ENCODE measurements at regions not wholly inside any gene's neighbourhood (a gene's known extent, or its start where the extent isn't known, plus 50 kb on each side); places are given as distances from the start of the nearest gene placed in this dataset.

GRCh38 chr2:126798276-126799140 is 100.2 kb upstream of the TEX51 start:
- ChIA-PET POLR2A (no interaction called here), CTCF (no interaction called here)
- no peak for DNase-seq (ENCODE audit: low read depth, low spot score)
- H3K4me3 ChIP-seq (ENCODE audit: low read depth, low read length): no peak overlapping the region
- TF ChIP-seq, protein P1, sequence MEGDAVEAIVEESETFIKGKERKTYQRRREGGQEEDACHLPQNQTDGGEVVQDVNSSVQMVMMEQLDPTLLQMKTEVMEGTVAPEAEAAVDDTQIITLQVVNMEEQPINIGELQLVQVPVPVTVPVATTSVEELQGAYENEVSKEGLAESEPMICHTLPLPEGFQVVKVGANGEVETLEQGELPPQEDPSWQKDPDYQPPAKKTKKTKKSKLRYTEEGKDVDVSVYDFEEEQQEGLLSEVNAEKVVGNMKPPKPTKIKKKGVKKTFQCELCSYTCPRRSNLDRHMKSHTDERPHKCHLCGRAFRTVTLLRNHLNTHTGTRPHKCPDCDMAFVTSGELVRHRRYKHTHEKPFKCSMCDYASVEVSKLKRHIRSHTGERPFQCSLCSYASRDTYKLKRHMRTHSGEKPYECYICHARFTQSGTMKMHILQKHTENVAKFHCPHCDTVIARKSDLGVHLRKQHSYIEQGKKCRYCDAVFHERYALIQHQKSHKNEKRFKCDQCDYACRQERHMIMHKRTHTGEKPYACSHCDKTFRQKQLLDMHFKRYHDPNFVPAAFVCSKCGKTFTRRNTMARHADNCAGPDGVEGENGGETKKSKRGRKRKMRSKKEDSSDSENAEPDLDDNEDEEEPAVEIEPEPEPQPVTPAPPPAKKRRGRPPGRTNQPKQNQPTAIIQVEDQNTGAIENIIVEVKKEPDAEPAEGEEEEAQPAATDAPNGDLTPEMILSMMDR (IDR thresholded peaks at IDR 0.05; ENCODE audit: insufficient read depth, low read length, missing control alignments): no peak

DNA sequence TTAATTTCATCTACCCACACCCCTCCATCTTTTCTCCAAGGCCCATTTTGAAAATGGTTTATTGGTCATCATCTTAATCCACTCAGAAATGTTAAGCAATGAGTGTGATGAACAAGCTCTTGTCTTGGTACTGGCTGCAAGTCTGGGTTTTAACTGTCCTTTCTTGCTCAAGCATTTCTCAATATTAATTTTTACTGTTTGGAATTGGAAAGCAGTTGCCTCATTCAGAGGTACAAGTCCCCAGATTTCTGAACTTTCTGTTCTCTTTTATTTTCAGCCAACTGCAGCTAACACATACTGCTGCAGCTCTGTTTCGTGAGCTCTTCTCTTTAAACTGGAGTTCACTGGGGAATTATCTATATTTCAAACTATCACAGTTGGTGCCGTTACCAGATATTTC is 99.4 kb upstream of the TEX51 start:
- TF ChIP-seq, protein P1 (IDR thresholded peaks at IDR 0.05; ENCODE audit: insufficient read depth, low read length, missing control alignments): no peak
- POLR2A ChIA-PET: no interaction called here
- CTCF ChIA-PET: no interaction called here
- no peak overlapping the region for H3K4me3 ChIP-seq (ENCODE audit: low read depth, low read length)
- no peak for DNase-seq (ENCODE audit: low read depth, low spot score)

DNA sequence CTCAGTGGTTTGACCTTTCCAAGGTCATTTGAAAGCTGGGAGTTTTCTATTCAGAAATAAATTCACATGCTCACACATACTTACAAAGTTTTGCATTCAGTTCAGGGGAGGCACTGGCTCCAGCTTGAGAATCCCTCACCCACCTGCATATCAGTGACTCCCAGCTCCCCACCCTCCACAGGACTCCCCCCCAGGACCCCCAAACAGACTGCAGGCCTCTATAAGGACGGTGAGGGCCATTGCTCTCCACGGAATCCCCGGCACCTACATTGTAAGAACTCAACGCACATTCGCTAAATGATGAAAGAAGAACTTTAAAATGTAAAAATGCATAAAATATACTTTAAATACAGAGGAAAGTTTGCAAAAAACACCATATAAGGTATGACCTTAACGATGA is 97.2 kb upstream of the TEX51 start:
- DNase-seq (ENCODE audit: low read depth, low spot score): no peak
- CTCF ChIA-PET: no interaction called here
- no peak overlapping the region for H3K4me3 ChIP-seq (ENCODE audit: low read depth, low read length)
- POLR2A ChIA-PET: no interaction called here
- TF ChIP-seq, protein P1 (IDR thresholded peaks at IDR 0.05; ENCODE audit: insufficient read depth, low read length, missing control alignments): no peak

DNA sequence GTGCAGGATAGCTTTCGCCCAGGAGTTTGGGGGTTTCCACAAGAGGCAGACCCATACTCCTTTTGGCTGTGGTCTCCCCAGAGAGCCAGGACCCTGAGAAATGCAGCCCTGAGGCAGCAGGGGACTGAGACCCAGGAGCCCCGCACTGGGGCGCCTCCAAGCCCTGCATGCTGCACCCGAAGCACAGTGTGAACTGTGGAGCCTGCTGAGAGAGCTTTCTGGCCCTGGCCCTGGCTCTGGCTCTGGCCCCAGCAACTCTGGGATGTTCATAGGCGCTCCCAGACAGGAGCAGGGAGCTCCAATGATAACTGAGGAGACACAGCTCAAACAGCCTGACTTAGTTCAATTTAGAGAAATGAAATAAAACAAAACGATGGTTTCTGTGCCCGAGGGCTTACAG is 96.4 kb upstream of the TEX51 start:
- ChIA-PET CTCF (no interaction called here), POLR2A (no interaction called here)
- no peak for DNase-seq (ENCODE audit: low read depth, low spot score)
- H3K4me3 ChIP-seq (ENCODE audit: low read depth, low read length): no peak overlapping the region
- TF ChIP-seq, protein P1 (IDR thresholded peaks at IDR 0.05; ENCODE audit: insufficient read depth, low read length, missing control alignments): no peak

- DNase-seq (ENCODE audit: low read depth, low spot score): no peak
- ChIA-PET POLR2A (no interaction called here), CTCF (no interaction called here)
- H3K4me3 ChIP-seq (ENCODE audit: low read depth, low read length): no peak overlapping the region
- TF ChIP-seq, protein P1 (IDR thresholded peaks at IDR 0.05; ENCODE audit: insufficient read depth, low read length, missing control alignments): no peak
These were observed 95.8 kb upstream of the TEX51 start for GRCh38 chr2:126802774-126803433.

- H3K4me3 ChIP-seq (ENCODE audit: low read depth, low read length): no peak overlapping the region
- POLR2A ChIA-PET: no interaction called here
- DNase-seq (ENCODE audit: low read depth, low spot score): no peak
- CTCF ChIA-PET: no interaction called here
- TF ChIP-seq, protein P1 (IDR thresholded peaks at IDR 0.05; ENCODE audit: insufficient read depth, low read length, missing control alignments): no peak
These were observed 95.3 kb upstream of the TEX51 start for GRCh38 chr2:126803434-126803775.
